IPS DF 6.9 (cell line): ENCODE measurements at regions not wholly inside any gene's neighbourhood (a gene's known extent, or its start where the extent isn't known, plus 50 kb on each side); places are given as distances from the start of the nearest gene placed in this dataset.

Experiments used
- DNase-seq: peaks from one replicate; pipeline ENCODE4 v3.0.0-alpha.2; 2013; ENCODE audit warnings: low read depth, low spot score
- H3K27ac ChIP-seq: one replicate; pipeline ENCODE4 v1.5.1; 2013; ENCODE audit warnings: low read length, control low read depth
- H3K27me3 ChIP-seq: 2 replicates; pipeline ENCODE4 v1.6.1; 2013; ENCODE audit warnings: mild to moderate bottlenecking, low read length; ENCODE audit not compliant: control insufficient read depth, insufficient read depth
- H3K36me3 ChIP-seq: 2 replicates; pipeline ENCODE4 v1.6.1; 2013; ENCODE audit warnings: low read length; ENCODE audit not compliant: control insufficient read depth, insufficient read depth
- H3K4me1 ChIP-seq: 2 replicates; pipeline ENCODE4 v1.6.1; 2013; ENCODE audit warnings: low read length; ENCODE audit not compliant: control insufficient read depth, insufficient read depth
- H3K4me3 ChIP-seq: 2 replicates; pipeline ENCODE4 v1.5.1; 2013; ENCODE audit warnings: mild to moderate bottlenecking, low read length
- H3K9me3 ChIP-seq: 2 replicates; pipeline ENCODE4 v1.6.1; 2013; ENCODE audit warnings: low read length, inconsistent platforms; ENCODE audit not compliant: control insufficient read depth, insufficient read depth
- whole genome bisulfite sequencing: extraction: QIAGEN DNeasy Blood & Tissue Kit; methylation state at CpG from one replicate; pipeline ENCODE4 v1.1.7; 2013; ENCODE audit warnings: mixed read lengths, missing lambda C conversion rate; ENCODE audit not compliant: insufficient read length, insufficient coverage; 5-methylcytosine and 5-hydroxymethylcytosine counted together

GRCh38 chr13:73428137-73428536 is 369.3 kb downstream of the KLF5 start:
- no peak overlapping the region for H3K4me3 ChIP-seq
- H3K27ac ChIP-seq = no peak overlapping the region
- no peaks in the 10 kb centered on the region for H3K36me3 ChIP-seq
- no peaks in the 10 kb centered on the region for H3K9me3 ChIP-seq
- no peaks in the 10 kb centered on the region for H3K4me1 ChIP-seq
- WGBS = no CpG with 5 or more reads among the region's 3 CpGs
- no peak for DNase-seq
- H3K27me3 ChIP-seq = no peaks in the 10 kb centered on the region

DNA sequence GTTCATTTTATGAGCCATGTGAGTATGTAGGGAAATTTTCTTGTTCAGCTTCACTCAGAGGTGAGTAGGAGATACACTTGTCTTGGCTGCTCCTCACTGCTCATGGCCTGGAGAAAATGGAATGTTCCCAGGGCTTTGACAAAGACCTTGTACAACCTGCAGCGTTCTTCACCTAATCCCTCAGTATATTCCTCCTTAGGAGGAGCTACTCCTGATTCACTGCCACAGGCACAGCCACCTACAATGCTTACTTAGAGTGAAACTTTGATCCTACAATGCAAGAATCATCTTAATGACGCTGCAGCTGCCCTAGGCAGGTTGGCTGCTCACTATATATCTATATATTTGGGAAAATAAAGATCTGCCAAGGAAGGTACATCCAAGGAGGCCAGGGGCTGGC is 364.2 kb downstream of the KLF5 start:
- no peaks in the 10 kb centered on the region for H3K27me3 ChIP-seq
- H3K4me3 ChIP-seq = no peak overlapping the region
- DNase-seq = no peak
- no peaks in the 10 kb centered on the region for H3K4me1 ChIP-seq
- no CpG with 5 or more reads among the region's 2 CpGs for WGBS
- no peaks in the 10 kb centered on the region for H3K36me3 ChIP-seq
- H3K9me3 ChIP-seq = no peaks in the 10 kb centered on the region
- no peak overlapping the region for H3K27ac ChIP-seq

- Histone ChIP-seq H3K4me3 (no peak overlapping the region), H3K27ac (no peak overlapping the region), H3K9me3 (no peaks in the 10 kb centered on the region), H3K4me1 (no peaks in the 10 kb centered on the region), H3K36me3 (no peaks in the 10 kb centered on the region), H3K27me3 (no peaks in the 10 kb centered on the region)
- DNase-seq = no peak
- no CpG with 5 or more reads among the region's 7 CpGs for WGBS
Measured at GRCh38 chr13:73421310-73421912, 362.6 kb downstream of the KLF5 start.

DNA sequence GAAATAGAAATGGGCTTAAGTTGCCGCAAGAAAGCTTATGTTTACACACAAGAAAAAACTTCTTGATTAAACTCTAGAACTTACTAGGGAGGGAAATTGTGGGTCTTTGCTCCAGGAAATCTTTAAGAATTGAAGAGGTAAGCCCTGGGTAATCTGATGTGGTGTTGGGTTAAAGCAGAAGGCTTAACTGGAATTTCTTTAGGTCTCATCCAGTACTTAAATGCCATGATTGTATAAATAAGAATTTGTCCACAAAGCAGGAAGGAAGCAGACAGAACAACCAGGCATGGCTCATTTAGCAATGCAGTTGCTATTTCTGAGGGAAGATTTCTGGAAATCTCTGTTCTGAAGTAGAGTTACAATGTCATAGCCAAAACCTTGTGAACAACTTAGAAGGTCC is 360.4 kb downstream of the KLF5 start:
- no CpG with 5 or more reads among the region's 1 CpG for WGBS
- Histone ChIP-seq H3K4me1 (no peaks in the 10 kb centered on the region), H3K36me3 (no peaks in the 10 kb centered on the region), H3K27ac (no peak overlapping the region), H3K27me3 (no peaks in the 10 kb centered on the region), H3K4me3 (no peak overlapping the region), H3K9me3 (no peaks in the 10 kb centered on the region)
- DNase-seq = no peak

GRCh38 chr13:73417012-73417615 is 358.3 kb downstream of the KLF5 start:
- H3K4me3 ChIP-seq = no peak overlapping the region
- H3K27me3 ChIP-seq = no peaks in the 10 kb centered on the region
- no peaks in the 10 kb centered on the region for H3K36me3 ChIP-seq
- WGBS = no CpG with 5 or more reads among the region's 13 CpGs
- H3K4me1 ChIP-seq = no peaks in the 10 kb centered on the region
- H3K9me3 ChIP-seq = no peaks in the 10 kb centered on the region
- no peak for DNase-seq
- H3K27ac ChIP-seq = no peak overlapping the region

GRCh38 chr13:73416093-73416492 is 357.3 kb downstream of the KLF5 start:
- Histone ChIP-seq H3K27me3 (no peaks in the 10 kb centered on the region), H3K9me3 (no peaks in the 10 kb centered on the region), H3K27ac (no peak overlapping the region), H3K4me1 (no peaks in the 10 kb centered on the region), H3K36me3 (no peaks in the 10 kb centered on the region), H3K4me3 (no peak overlapping the region)
- DNase-seq = no peak
- no CpG with 5 or more reads among the region's 1 CpG for WGBS

GRCh38 chr13:73413656-73414055 is 354.9 kb downstream of the KLF5 start:
- Histone ChIP-seq H3K4me3 (no peak overlapping the region), H3K4me1 (no peaks in the 10 kb centered on the region), H3K27me3 (no peaks in the 10 kb centered on the region), H3K27ac (no peak overlapping the region), H3K9me3 (no peaks in the 10 kb centered on the region), H3K36me3 (no peaks in the 10 kb centered on the region)
- WGBS = no CpG with 5 or more reads among the region's 6 CpGs
- DNase-seq = no peak

DNA sequence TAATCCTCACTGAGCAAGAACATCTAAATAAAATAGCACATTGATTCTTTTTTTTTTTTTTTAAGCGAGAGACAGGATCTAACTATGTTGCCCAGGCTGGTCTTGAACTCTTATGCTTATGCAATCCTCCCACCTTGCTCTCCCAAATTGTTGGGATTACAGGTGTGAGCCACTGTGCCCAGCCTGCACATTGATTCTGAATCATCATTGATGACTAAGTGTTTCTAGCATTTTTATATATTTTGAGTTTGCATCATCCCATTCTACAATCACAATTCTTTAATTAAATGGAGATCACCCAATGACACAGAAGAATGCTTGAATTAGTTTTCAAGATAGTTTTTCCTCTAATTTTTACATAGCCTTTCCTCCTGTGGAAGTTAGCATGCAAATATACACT is 354.1 kb downstream of the KLF5 start:
- no peaks in the 10 kb centered on the region for H3K36me3 ChIP-seq
- no peaks in the 10 kb centered on the region for H3K27me3 ChIP-seq
- H3K4me3 ChIP-seq = no peak overlapping the region
- DNase-seq = no peak
- H3K4me1 ChIP-seq = no peaks in the 10 kb centered on the region
- H3K27ac ChIP-seq = no peak overlapping the region
- no CpG with 5 or more reads among the region's 1 CpG for WGBS
- H3K9me3 ChIP-seq = no peaks in the 10 kb centered on the region

DNA sequence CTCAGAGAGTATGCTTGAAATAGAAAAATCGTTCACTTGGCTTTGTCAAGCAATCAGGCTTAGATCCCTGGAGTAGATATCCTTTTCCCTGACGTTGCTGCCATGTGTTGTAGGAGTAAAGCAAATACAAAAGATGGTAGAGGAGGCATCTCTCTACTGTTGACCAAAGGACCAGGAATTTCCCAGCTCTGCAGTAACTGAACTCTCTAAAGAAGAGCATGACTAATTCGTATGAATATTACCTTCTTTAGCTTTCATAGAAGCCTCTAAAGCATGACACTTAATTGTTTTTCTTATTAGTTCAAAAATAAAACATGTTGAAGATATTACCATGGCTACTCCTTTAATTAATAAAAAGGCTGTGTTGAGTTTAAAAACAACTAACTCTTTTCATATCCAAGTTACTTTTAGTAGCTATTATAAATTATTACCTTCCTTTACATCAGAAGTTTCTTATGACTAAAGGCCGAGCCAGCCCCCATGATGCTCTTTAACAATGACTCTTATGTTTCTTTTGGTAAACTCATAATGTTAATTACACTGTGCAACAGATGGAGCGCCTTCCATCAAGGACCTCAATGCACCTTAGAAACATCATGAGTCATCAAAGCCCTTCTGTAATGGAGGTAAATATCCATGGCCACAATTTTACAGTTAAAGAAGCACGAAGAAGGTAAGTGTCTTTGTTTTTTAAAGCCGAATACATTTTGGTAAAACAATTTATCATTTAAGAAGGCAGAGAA is 352.4 kb downstream of the KLF5 start:
- Histone ChIP-seq H3K4me1 (no peaks in the 10 kb centered on the region), H3K36me3 (no peaks in the 10 kb centered on the region), H3K27me3 (no peaks in the 10 kb centered on the region), H3K9me3 (no peaks in the 10 kb centered on the region), H3K27ac (no peak overlapping the region), H3K4me3 (no peak overlapping the region)
- no peak for DNase-seq
- WGBS = no CpG with 5 or more reads among the region's 7 CpGs

DNA sequence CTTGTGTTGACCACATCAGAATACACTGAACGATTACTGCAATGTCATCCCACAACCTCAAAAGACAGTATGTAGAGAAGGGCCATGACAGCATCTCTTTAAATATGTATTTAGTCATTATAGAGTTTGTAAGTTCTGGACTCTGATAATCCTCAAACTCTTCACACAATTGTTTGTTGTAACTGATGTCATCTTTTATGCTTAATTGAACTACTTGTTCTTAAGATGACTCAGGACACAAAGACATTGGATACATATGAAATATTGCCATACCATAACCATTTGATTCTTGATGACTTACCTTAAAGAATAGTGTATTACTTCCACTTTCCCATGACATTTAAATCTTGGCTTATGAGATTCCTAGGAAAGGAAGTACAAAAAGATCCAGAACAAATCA is 347.6 kb downstream of the KLF5 start:
- H3K27ac ChIP-seq = no peak overlapping the region
- H3K4me1 ChIP-seq = no peaks in the 10 kb centered on the region
- WGBS = no CpG with 5 or more reads among the region's 1 CpG
- H3K4me3 ChIP-seq = no peak overlapping the region
- no peaks in the 10 kb centered on the region for H3K36me3 ChIP-seq
- no peaks in the 10 kb centered on the region for H3K9me3 ChIP-seq
- no peak for DNase-seq
- H3K27me3 ChIP-seq = no peaks in the 10 kb centered on the region
